SIG-M5 treated with dmso at 0.1 percent for 504 hours (cell line): ENCODE measurements at regions not wholly inside any gene's neighbourhood (a gene's known extent, or its start where the extent isn't known, plus 50 kb on each side); places are given as distances from the start of the nearest gene placed in this dataset.

Source experiments
- DNase-seq: peaks from one replicate; lab custom pipeline; 2025; ENCODE audit not compliant: unreplicated experiment; lab: John Stamatoyannopoulos, UW

- DNase-seq, result no peak
Observed at GRCh38 chr9:134502266-134502791, 139.3 kb upstream of the COL5A1 start.

- peak; percentile 4 for DNase-seq
Observed at GRCh38 chr9:134502809-134503211, 138.8 kb upstream of the COL5A1 start.

- DNase-seq, result no peak
Observed at GRCh38 chr9:134503301-134504105, 138.1 kb upstream of the COL5A1 start.

GRCh38 chr9:134504106-134504385 is 137.6 kb upstream of the COL5A1 start:
- DNase-seq, result no peak

- no peak for DNase-seq
Observed at GRCh38 chr9:134505032-134505431, 136.6 kb upstream of the COL5A1 start.

GRCh38 chr9:134509281-134509680 is 132.3 kb upstream of the COL5A1 start:
- DNase-seq, result no peak

- no peak for DNase-seq
Observed at GRCh38 chr9:134509817-134510216, 131.8 kb upstream of the COL5A1 start.

GRCh38 chr9:134514503-134514902 is 127.1 kb upstream of the COL5A1 start:
- no peak for DNase-seq

GRCh38 chr9:134515026-134515821 is 126.4 kb upstream of the COL5A1 start:
- peak; percentile 2 for DNase-seq

GRCh38 chr9:134516464-134516863 is 125.1 kb upstream of the COL5A1 start:
- DNase-seq, result no peak

- no peak for DNase-seq
Observed at GRCh38 chr9:134517069-134517680, 124.4 kb upstream of the COL5A1 start.

- DNase-seq, result no peak
Observed at GRCh38 chr9:134518004-134518606, 123.5 kb upstream of the COL5A1 start.

GRCh38 chr9:134519375-134520070 is 122.1 kb upstream of the COL5A1 start:
- no peak for DNase-seq

- no peak for DNase-seq
Observed at GRCh38 chr9:134521817-134522501, 119.6 kb upstream of the COL5A1 start.

- DNase-seq, result no peak
Observed at GRCh38 chr9:134522502-134522848, 119.1 kb upstream of the COL5A1 start.

- no peak for DNase-seq
Observed at GRCh38 chr9:134522976-134523375, 118.6 kb upstream of the COL5A1 start.

GRCh38 chr9:134525070-134525815 is 116.4 kb upstream of the COL5A1 start:
- no peak for DNase-seq

GRCh38 chr9:134525841-134526583 is 115.6 kb upstream of the COL5A1 start:
- no peak for DNase-seq
